ENCODE measurements at regions not wholly inside any gene's neighbourhood (a gene's known extent, or its start where the extent isn't known, plus 50 kb on each side); places are given as distances from the start of the nearest gene placed in this dataset.

DNA sequence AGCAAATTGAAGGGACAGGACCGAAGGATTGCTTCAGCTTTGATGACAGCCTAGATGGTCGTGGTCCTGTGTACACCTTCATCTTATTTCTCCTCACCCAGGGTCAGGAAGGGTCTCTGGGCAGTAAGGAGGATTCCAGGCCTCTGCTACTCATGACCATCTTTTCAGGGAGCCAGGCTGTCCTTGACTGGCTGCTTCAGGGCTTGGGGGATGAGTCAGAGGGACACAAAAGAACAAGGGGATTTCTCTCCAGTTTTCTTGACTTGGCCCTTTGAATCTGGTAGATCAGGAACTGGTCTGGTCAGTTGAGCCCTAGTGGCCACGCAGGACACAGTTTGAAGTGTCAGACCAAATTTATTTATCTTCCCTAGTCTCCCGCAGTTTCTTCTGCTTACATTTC, 402.1 kb upstream of the CHD6 start:
- no peaks in the 10 kb centered on the region for H3K9me3 ChIP-seq (ENCODE audit: control insufficient read depth in 5 of 5, low read length in 5 of 5)
- no peak overlapping the region for H3K27ac ChIP-seq (ENCODE audit: low read depth, low read length)
- no peaks in the 10 kb centered on the region for H3K36me3 ChIP-seq (ENCODE audit: control insufficient read depth in 5 of 5, insufficient read depth in 5 of 5, low read length in 5 of 5)
- H3K4me3 ChIP-seq (ENCODE audit: low read depth in 1 of 5, low read length in 5 of 5): no peak overlapping the region
- no peak overlapping the region for H3K9ac ChIP-seq (ENCODE audit: low read length in 5 of 5)
- H3K27me3 ChIP-seq (ENCODE audit: control insufficient read depth in 5 of 5, insufficient read depth in 4 of 5, low read length in 5 of 5): peaks cover 0 to 3% (median 0%) of the 10 kb centered on the region in 5 donors
- no peaks in the 10 kb centered on the region for H3K4me1 ChIP-seq (ENCODE audit: control insufficient read depth in 5 of 5, insufficient read depth in 5 of 5, low read length in 5 of 5)

DNA sequence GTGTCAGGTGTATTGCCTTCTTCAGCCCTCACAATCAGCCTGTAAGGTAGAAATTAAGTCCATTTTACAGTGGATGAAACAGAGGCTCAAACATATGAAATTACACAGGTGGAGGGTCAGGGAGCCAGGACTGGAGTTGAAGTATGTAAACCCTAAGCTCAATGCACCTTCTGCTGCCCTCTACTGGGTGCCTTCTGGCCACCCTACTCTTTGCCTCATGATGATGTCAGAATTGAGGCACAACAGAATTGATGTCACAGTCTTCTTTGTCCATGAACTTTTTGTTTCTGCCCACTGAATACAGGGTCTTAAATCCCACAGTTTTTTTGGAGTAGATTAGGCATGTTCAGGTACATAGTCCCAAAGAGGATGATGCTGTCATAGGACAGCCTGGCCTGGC, 400.8 kb upstream of the CHD6 start:
- no peak overlapping the region for H3K4me3 ChIP-seq (ENCODE audit: low read depth in 1 of 5, low read length in 5 of 5)
- H3K27me3 ChIP-seq (ENCODE audit: control insufficient read depth in 5 of 5, insufficient read depth in 4 of 5, low read length in 5 of 5): peaks cover 0 to 3% (median 0%) of the 10 kb centered on the region in 5 donors
- H3K4me1 ChIP-seq (ENCODE audit: control insufficient read depth in 5 of 5, insufficient read depth in 5 of 5, low read length in 5 of 5): no peaks in the 10 kb centered on the region
- H3K9ac ChIP-seq (ENCODE audit: low read length in 5 of 5): no peak overlapping the region
- H3K27ac ChIP-seq (ENCODE audit: low read depth, low read length): no peak overlapping the region
- no peaks in the 10 kb centered on the region for H3K9me3 ChIP-seq (ENCODE audit: control insufficient read depth in 5 of 5, low read length in 5 of 5)
- no peaks in the 10 kb centered on the region for H3K36me3 ChIP-seq (ENCODE audit: control insufficient read depth in 5 of 5, insufficient read depth in 5 of 5, low read length in 5 of 5)

DNA sequence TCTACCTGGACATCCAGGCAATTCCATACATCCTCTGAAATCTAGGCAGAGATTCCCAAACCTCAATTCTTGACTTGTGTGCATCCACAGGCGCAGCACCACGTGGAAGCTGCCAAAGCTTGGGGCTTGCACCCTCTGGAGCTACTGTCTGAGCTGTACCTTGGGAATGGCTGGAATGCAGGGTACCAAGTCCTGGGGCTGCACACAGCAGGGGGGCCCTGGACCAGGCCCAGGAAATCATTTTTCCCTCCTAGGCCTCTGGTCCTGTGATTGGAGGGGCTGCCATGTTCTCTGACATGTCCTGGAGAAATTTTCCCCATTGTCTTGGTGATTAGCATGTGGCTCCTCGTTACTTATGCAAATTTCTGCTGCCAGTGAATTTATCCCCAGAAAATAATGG, 391.9 kb upstream of the CHD6 start:
- no peak overlapping the region for H3K4me3 ChIP-seq (ENCODE audit: low read depth in 1 of 5, low read length in 5 of 5)

DNA sequence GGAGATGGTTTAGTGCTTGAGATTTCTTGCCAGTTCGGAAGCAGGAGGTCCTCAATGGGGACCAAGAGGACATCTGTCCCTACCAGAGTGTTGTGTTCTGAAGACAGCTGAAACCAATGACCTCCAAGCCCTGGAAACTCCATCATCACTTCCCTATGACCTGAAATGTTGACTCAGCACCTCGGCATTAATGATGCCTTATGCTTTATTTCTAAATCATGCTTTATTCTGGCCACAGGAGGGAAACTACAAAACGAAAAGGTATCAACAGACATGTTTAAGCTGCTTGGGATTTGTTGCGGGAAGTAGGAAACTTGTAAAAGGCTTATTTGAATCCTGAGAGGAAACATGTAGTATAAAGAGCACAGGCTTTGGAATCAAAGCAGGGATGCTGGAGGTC, 389.1 kb upstream of the CHD6 start:
- H3K4me1 ChIP-seq (ENCODE audit: control insufficient read depth in 5 of 5, insufficient read depth in 5 of 5, low read length in 5 of 5): no peaks in the 10 kb centered on the region
- no peak overlapping the region for H3K27ac ChIP-seq (ENCODE audit: low read depth, low read length)
- peaks cover 0 to 6% (median 0%) of the 10 kb centered on the region in 5 donors for H3K9me3 ChIP-seq (ENCODE audit: control insufficient read depth in 5 of 5, low read length in 5 of 5)
- peaks cover 0 to 12% (median 3%) of the 10 kb centered on the region in 5 donors for H3K27me3 ChIP-seq (ENCODE audit: control insufficient read depth in 5 of 5, insufficient read depth in 4 of 5, low read length in 5 of 5)
- H3K9ac ChIP-seq (ENCODE audit: low read length in 5 of 5): no peak overlapping the region
- no peaks in the 10 kb centered on the region for H3K36me3 ChIP-seq (ENCODE audit: control insufficient read depth in 5 of 5, insufficient read depth in 5 of 5, low read length in 5 of 5)
- no peak overlapping the region for H3K4me3 ChIP-seq (ENCODE audit: low read depth in 1 of 5, low read length in 5 of 5)

More for the DNA sequence above, 391.9 kb upstream of the CHD6 start:
- Histone ChIP-seq H3K36me3 (ENCODE audit: control insufficient read depth in 5 of 5, insufficient read depth in 5 of 5, low read length in 5 of 5) (no peaks in the 10 kb centered on the region), H3K27ac (ENCODE audit: low read depth, low read length) (no peak overlapping the region), H3K4me1 (ENCODE audit: control insufficient read depth in 5 of 5, insufficient read depth in 5 of 5, low read length in 5 of 5) (no peaks in the 10 kb centered on the region), H3K9me3 (ENCODE audit: control insufficient read depth in 5 of 5, low read length in 5 of 5) (peaks cover 0 to 6% (median 0%) of the 10 kb centered on the region in 5 donors), H3K27me3 (ENCODE audit: control insufficient read depth in 5 of 5, insufficient read depth in 4 of 5, low read length in 5 of 5) (peaks cover 0 to 12% (median 3%) of the 10 kb centered on the region in 5 donors), H3K9ac (ENCODE audit: low read length in 5 of 5) (no peak overlapping the region)

DNA sequence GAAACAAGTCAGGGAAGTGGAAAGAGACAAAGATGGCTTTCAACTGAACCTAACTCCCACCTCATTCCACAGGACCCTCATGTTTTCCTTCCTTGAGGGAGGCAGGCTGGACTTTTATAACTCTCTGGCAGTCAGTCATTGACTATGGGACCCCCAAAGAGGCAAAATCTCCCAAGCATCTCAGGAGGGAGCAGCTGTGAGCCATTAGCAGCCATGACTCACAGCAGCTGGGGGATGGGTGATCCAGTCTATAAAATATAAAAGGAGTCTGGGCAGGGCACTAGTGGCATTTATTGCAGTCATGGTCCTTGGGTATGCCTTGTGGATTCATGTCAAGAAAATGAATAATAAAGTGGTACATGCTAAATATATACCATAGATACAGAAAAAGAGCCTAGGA, 387.0 kb upstream of the CHD6 start:
- Histone ChIP-seq H3K27ac (ENCODE audit: low read depth, low read length) (no peak overlapping the region), H3K4me3 (ENCODE audit: low read depth in 1 of 5, low read length in 5 of 5) (no peak overlapping the region), H3K9me3 (ENCODE audit: control insufficient read depth in 5 of 5, low read length in 5 of 5) (peaks cover 0 to 18% (median 0%) of the 10 kb centered on the region in 5 donors), H3K9ac (ENCODE audit: low read length in 5 of 5) (no peak overlapping the region), H3K4me1 (ENCODE audit: control insufficient read depth in 5 of 5, insufficient read depth in 5 of 5, low read length in 5 of 5) (no peaks in the 10 kb centered on the region), H3K36me3 (ENCODE audit: control insufficient read depth in 5 of 5, insufficient read depth in 5 of 5, low read length in 5 of 5) (no peaks in the 10 kb centered on the region), H3K27me3 (ENCODE audit: control insufficient read depth in 5 of 5, insufficient read depth in 4 of 5, low read length in 5 of 5) (peaks cover 0 to 18% (median 5%) of the 10 kb centered on the region in 5 donors)

DNA sequence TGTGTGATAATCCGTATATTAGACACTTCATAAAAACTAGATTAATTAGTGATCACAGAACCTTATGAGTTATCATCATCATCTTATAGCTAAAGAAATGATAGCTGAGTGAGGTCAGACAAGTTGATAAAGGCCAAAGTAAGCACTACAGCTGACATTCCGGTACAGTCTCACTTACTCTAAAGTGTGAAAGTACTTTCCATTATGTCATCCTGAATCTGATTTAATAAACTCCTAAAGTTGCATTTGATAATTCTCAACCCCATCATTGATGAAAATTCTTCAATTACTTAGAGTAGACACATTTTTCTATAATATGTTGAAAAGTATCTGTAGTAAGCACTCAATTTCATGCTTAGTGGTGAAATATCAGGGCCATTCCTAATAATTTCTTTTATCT, 385.2 kb upstream of the CHD6 start:
- H3K36me3 ChIP-seq (ENCODE audit: control insufficient read depth in 5 of 5, insufficient read depth in 5 of 5, low read length in 5 of 5): no peaks in the 10 kb centered on the region
- H3K27me3 ChIP-seq (ENCODE audit: control insufficient read depth in 5 of 5, insufficient read depth in 4 of 5, low read length in 5 of 5): peaks cover 0 to 18% (median 5%) of the 10 kb centered on the region in 5 donors
- H3K4me3 ChIP-seq (ENCODE audit: low read depth in 1 of 5, low read length in 5 of 5): no peak overlapping the region
- no peaks in the 10 kb centered on the region for H3K4me1 ChIP-seq (ENCODE audit: control insufficient read depth in 5 of 5, insufficient read depth in 5 of 5, low read length in 5 of 5)
- no peak overlapping the region for H3K9ac ChIP-seq (ENCODE audit: low read length in 5 of 5)
- H3K27ac ChIP-seq (ENCODE audit: low read depth, low read length): no peak overlapping the region
- peaks cover 0 to 21% (median 8%) of the 10 kb centered on the region in 5 donors for H3K9me3 ChIP-seq (ENCODE audit: control insufficient read depth in 5 of 5, low read length in 5 of 5)

DNA sequence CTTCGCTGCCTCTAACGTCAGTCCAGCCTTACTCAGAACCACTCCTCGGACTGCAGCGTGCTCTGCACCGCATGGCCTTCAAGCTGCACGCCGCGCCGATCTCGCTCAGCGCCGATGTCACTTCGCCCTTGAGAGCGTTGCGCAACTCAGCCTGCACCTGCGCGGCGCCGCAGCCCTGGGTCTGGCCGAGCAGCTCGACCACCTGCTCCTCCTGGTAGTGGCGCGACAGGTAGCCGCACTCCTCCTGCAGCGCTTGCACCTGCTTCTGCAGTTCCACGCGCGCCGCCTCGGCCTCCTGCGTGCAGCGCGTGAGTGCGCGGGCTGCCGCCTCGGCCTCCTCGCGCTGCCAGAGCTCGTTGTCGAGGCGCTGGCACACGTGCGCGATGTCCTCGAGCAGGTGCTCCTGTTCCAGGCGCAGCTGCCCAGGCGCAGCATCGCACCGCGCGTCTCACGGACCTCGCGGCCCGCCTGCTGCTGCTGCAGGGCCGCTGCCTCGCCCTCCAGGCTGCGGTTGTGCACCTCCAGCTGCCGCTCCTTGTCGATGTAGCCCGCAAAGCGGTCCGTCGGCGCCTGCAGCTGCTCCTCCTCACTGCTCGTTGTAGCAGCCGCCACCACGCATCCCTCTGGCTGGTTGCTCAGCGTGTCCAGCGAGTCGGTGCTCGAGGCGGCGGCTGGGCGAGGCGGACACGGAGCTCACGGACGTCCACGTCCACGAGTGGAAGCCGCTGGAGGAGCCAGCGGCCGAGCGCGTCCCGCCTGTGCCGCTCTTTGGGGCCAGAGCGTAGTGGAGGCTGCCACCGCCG, 380.6 kb upstream of the CHD6 start:
- H3K4me3 ChIP-seq (ENCODE audit: low read depth in 1 of 5, low read length in 5 of 5): no peak overlapping the region
- H3K9ac ChIP-seq (ENCODE audit: low read length in 5 of 5): no peak overlapping the region
- no peaks in the 10 kb centered on the region for H3K4me1 ChIP-seq (ENCODE audit: control insufficient read depth in 5 of 5, insufficient read depth in 5 of 5, low read length in 5 of 5)
- no peaks in the 10 kb centered on the region for H3K36me3 ChIP-seq (ENCODE audit: control insufficient read depth in 5 of 5, insufficient read depth in 5 of 5, low read length in 5 of 5)
- peaks cover 0 to 24% (median 8%) of the 10 kb centered on the region in 5 donors for H3K9me3 ChIP-seq (ENCODE audit: control insufficient read depth in 5 of 5, low read length in 5 of 5)
- peaks cover 0 to 7% (median 2%) of the 10 kb centered on the region in 5 donors for H3K27me3 ChIP-seq (ENCODE audit: control insufficient read depth in 5 of 5, insufficient read depth in 4 of 5, low read length in 5 of 5)
- no peak overlapping the region for H3K27ac ChIP-seq (ENCODE audit: low read depth, low read length)

DNA sequence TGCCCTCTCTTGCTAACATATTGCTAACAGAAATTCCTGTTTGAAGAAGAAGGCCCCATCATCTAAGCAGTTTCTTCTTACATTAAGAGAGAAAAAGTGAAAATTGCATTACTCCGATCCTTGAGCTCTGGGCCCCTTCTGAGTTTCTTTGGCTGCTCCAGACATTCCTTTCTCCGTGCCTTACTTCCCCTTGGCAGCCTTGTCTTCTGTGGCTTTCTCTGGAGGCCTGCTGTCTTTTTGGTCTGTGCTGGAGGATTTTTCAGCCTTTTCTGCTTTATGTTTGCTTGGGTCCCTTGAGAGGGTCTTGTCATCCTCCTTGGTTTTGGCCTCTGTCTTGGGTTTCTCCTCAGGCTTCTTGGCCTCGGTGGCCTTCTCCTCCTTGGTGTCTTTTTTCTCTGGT, 378.8 kb upstream of the CHD6 start:
- H3K4me3 ChIP-seq (ENCODE audit: low read depth in 1 of 5, low read length in 5 of 5): no peak overlapping the region
- peaks cover 0 to 24% (median 8%) of the 10 kb centered on the region in 5 donors for H3K9me3 ChIP-seq (ENCODE audit: control insufficient read depth in 5 of 5, low read length in 5 of 5)
- no peak overlapping the region for H3K27ac ChIP-seq (ENCODE audit: low read depth, low read length)
- H3K4me1 ChIP-seq (ENCODE audit: control insufficient read depth in 5 of 5, insufficient read depth in 5 of 5, low read length in 5 of 5): no peaks in the 10 kb centered on the region
- no peaks in the 10 kb centered on the region for H3K36me3 ChIP-seq (ENCODE audit: control insufficient read depth in 5 of 5, insufficient read depth in 5 of 5, low read length in 5 of 5)
- peaks cover 0 to 8% (median 0%) of the 10 kb centered on the region in 5 donors for H3K27me3 ChIP-seq (ENCODE audit: control insufficient read depth in 5 of 5, insufficient read depth in 4 of 5, low read length in 5 of 5)
- H3K9ac ChIP-seq (ENCODE audit: low read length in 5 of 5): no peak overlapping the region

DNA sequence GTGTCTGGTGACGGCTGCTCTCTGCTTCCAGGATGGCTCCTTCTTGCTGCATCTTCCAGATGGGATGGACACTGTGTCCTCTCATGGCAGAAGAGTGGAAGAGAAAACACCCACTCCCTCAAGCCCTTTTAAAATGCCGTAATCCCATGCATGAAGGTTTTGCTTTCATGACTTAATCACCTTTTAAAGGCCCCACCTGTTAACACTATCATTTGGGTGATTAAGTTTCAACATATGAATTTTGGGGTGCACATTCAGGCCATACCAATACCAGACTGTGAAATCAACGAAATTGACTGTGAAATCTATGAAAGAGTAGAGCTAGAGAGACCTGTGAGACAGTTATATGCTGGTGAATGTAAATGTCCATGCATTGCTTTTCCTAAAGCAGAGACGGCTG, 374.3 kb upstream of the CHD6 start:
- no peaks in the 10 kb centered on the region for H3K36me3 ChIP-seq (ENCODE audit: control insufficient read depth in 5 of 5, insufficient read depth in 5 of 5, low read length in 5 of 5)
- H3K4me3 ChIP-seq (ENCODE audit: low read depth in 1 of 5, low read length in 5 of 5): no peak overlapping the region
- H3K4me1 ChIP-seq (ENCODE audit: control insufficient read depth in 5 of 5, insufficient read depth in 5 of 5, low read length in 5 of 5): no peaks in the 10 kb centered on the region
- peaks cover 0 to 5% (median under 1%) of the 10 kb centered on the region in 5 donors for H3K9me3 ChIP-seq (ENCODE audit: control insufficient read depth in 5 of 5, low read length in 5 of 5)
- H3K27me3 ChIP-seq (ENCODE audit: control insufficient read depth in 5 of 5, insufficient read depth in 4 of 5, low read length in 5 of 5): peaks cover 0 to 6% (median 0%) of the 10 kb centered on the region in 5 donors
- no peak overlapping the region for H3K9ac ChIP-seq (ENCODE audit: low read length in 5 of 5)
- H3K27ac ChIP-seq (ENCODE audit: low read depth, low read length): no peak overlapping the region

DNA sequence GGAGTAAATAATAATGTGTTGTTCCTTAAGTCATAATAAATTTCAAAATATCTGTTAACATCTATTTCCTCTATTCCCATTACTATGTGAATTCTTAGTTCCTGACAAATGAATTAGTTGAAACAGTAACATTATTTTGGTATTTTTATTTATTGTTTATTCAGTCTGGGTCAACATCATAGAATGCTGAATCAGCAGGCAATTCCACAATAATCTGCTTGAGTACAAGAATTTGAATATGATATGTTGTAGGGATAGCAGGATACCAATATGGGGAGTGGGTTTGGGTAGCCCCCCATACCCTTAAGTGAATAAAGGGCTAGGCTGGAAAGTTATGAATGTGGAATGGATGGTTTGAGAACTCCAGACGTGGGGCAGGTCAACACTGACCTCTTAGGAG, 373.2 kb upstream of the CHD6 start:
- Histone ChIP-seq H3K27ac (ENCODE audit: low read depth, low read length) (no peak overlapping the region), H3K9ac (ENCODE audit: low read length in 5 of 5) (no peak overlapping the region), H3K4me1 (ENCODE audit: control insufficient read depth in 5 of 5, insufficient read depth in 5 of 5, low read length in 5 of 5) (no peaks in the 10 kb centered on the region), H3K9me3 (ENCODE audit: control insufficient read depth in 5 of 5, low read length in 5 of 5) (peaks cover 0 to 6% (median 4%) of the 10 kb centered on the region in 5 donors), H3K4me3 (ENCODE audit: low read depth in 1 of 5, low read length in 5 of 5) (no peak overlapping the region), H3K27me3 (ENCODE audit: control insufficient read depth in 5 of 5, insufficient read depth in 4 of 5, low read length in 5 of 5) (peaks cover 0 to 6% (median 0%) of the 10 kb centered on the region in 5 donors), H3K36me3 (ENCODE audit: control insufficient read depth in 5 of 5, insufficient read depth in 5 of 5, low read length in 5 of 5) (no peaks in the 10 kb centered on the region)
